MM.1S (cell line): ENCODE measurements at regions not wholly inside any gene's neighbourhood (a gene's known extent, or its start where the extent isn't known, plus 50 kb on each side); places are given as distances from the start of the nearest gene placed in this dataset.

Experiments
- CTCF ChIP-seq: fragments of 300-600 bp; sonication (generic); IDR thresholded peaks from 2 replicates; pipeline ENCODE4 v1.5.1; 2016; ENCODE audit warnings: antibody characterized with exemption, low read length, mixed read lengths
- EZH2 ChIP-seq: fragments of 300-600 bp; sonication (generic); optimal IDR thresholded peaks from 2 replicates; pipeline ENCODE3; 2017; ENCODE audit warnings: low read depth, mild to moderate bottlenecking, antibody characterized with exemption, low read length, mixed read lengths
- EZH2phosphoT487 ChIP-seq: fragments of 300-600 bp; sonication (generic); IDR thresholded peaks from 2 replicates; pipeline ENCODE4 v1.6.1; 2018; ENCODE audit warnings: antibody characterized with exemption, low read length

- TF ChIP-seq CTCF = no peak
- no peak for TF ChIP-seq EZH2
- TF ChIP-seq EZH2phosphoT487 = no peak
Observed at GRCh38 chr20:6311097-6311496, 188.3 kb upstream of the FERMT1 start.
